AG04450 (cell line): ENCODE measurements at regions not wholly inside any gene's neighbourhood (a gene's known extent, or its start where the extent isn't known, plus 50 kb on each side); places are given as distances from the start of the nearest gene placed in this dataset.

Experiments
- CTCF ChIA-PET: fragments of 300-600, 350-600 bp; formaldehyde crosslinking; extraction: SDS; loops from one replicate; lab custom pipeline; 2022; ENCODE audit warnings: antibody characterized with exemption, inconsistent platforms; lab: Charles Lee
- POLR2A ChIA-PET: fragments of 350-600 bp; formaldehyde crosslinking; extraction: SDS; loops from one replicate; lab custom pipeline; 2021; ENCODE audit warnings: antibody characterized with exemption, inconsistent platforms; lab: Yijun Ruan, JAX
- DNase-seq: peaks from one replicate; pipeline ENCODE4 v3.0.0-alpha.2; 2011; ENCODE audit warnings: low read depth, low spot score
- H3K27ac ChIP-seq: one replicate; pipeline ENCODE4 v1.5.1; 2012; ENCODE audit warnings: low read depth, low read length, control low read depth
- H3K27me3 ChIP-seq: one replicate; pipeline ENCODE4 v1.6.0; 2012; ENCODE audit warnings: low read length; ENCODE audit not compliant: control insufficient read depth, insufficient read depth
- H3K4me3 ChIP-seq: 2 replicates; pipeline ENCODE4 v1.5.1; 2011; ENCODE audit warnings: mild to moderate bottlenecking, low read depth, low read length, control low read depth
- H3K9me3 ChIP-seq: 2 replicates; pipeline ENCODE4 v1.5.1; 2012; ENCODE audit warnings: low read length; ENCODE audit not compliant: control insufficient read depth, insufficient read depth
- CTCF ChIP-seq: IDR thresholded peaks from 2 replicates; pipeline ENCODE4 v1.5.1; 2011; ENCODE audit warnings: low read depth, low read length, control low read depth, inconsistent platforms

- Histone ChIP-seq H3K9me3 (no peaks in the 10 kb centered on the region; the same call in 1 of the 2 replicates), H3K27ac (no peak overlapping the region), H3K4me3 (no peak overlapping the region), H3K27me3 (no peaks in the 10 kb centered on the region)
- ChIA-PET CTCF (no interaction called here), POLR2A (no interaction called here)
- DNase-seq: no peak
- TF ChIP-seq CTCF: no peak
Observed at GRCh38 chr16:63530974-63531373, 1494.7 kb upstream of the CDH8 start.

GRCh38 chr16:63530208-63530607 is 1494.0 kb upstream of the CDH8 start:
- TF ChIP-seq CTCF: 0 out of 2 replicates have a peak, but pooled peaks have one; percentile 4
- ChIA-PET CTCF (no interaction called here), POLR2A (no interaction called here)

GRCh38 chr16:63527404-63527803 is 1491.2 kb upstream of the CDH8 start:
- Histone ChIP-seq H3K27me3 (no peaks in the 10 kb centered on the region), H3K9me3 (no peaks in the 10 kb centered on the region; the same call in 1 of the 2 replicates), H3K4me3 (no peak overlapping the region), H3K27ac (no peak overlapping the region)
- CTCF ChIA-PET: no interaction called here
- no peak for DNase-seq
- no peak for TF ChIP-seq CTCF
- POLR2A ChIA-PET: no interaction called here

More at GRCh38 chr16:63530208-63530607, 1494.0 kb upstream of the CDH8 start:
- no peak for DNase-seq
- no peaks in the 10 kb centered on the region; the same call in 1 of the 2 replicates for H3K9me3 ChIP-seq
- no peak overlapping the region for H3K27ac ChIP-seq
- H3K27me3 ChIP-seq: no peaks in the 10 kb centered on the region
- H3K4me3 ChIP-seq: no peak overlapping the region

GRCh38 chr16:63516394-63516793 is 1480.2 kb upstream of the CDH8 start:
- H3K27me3 ChIP-seq: no peaks in the 10 kb centered on the region
- TF ChIP-seq CTCF: no peak
- POLR2A ChIA-PET: no interaction called here
- no peaks in the 10 kb centered on the region for H3K9me3 ChIP-seq
- no peak overlapping the region for H3K4me3 ChIP-seq
- CTCF ChIA-PET: no interaction called here
- no peak overlapping the region for H3K27ac ChIP-seq
- DNase-seq: no peak

- no peak overlapping the region for H3K27ac ChIP-seq
- no peaks in the 10 kb centered on the region for H3K27me3 ChIP-seq
- DNase-seq: no peak
- H3K4me3 ChIP-seq: no peak overlapping the region
- no peak for TF ChIP-seq CTCF
- ChIA-PET POLR2A (no interaction called here), CTCF (no interaction called here)
- H3K9me3 ChIP-seq: no peaks in the 10 kb centered on the region
Observed at GRCh38 chr16:63512910-63513309, 1476.7 kb upstream of the CDH8 start.
